ENCODE measurements at regions not wholly inside any gene's neighbourhood (a gene's known extent, or its start where the extent isn't known, plus 50 kb on each side); places are given as distances from the start of the nearest gene placed in this dataset.

DNA sequence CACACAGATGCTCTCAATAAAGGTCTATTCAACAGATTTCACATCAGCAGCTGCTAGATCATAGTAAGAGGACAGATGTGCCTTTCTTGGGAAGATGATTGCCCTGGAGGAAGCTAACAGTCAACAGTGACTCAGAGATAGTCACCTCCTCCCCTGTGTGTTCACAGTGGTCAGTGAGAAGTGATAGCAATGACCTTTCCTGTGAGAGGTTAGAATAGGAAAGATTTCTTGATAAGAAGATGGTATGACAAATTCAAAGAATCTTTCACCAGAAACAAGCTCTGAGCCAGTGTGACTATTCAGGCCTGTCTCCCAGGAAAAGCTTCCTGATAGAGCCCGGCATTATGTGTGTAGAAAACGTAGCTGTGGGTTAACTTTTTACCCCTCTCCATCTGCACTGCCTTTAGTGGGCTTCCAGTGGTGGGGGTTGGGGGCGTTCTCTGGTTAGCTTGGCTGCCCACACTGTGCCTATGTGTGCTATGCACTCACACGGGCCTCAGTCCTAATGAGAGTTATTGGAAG is 66.4 kb upstream of the ARHGAP5 start:
- TF ChIP-seq ZFX (CRISPR knock-in tag; IDR thresholded peaks at IDR 0.05) (no peak), EP300 (IDR thresholded peaks at IDR 0.05; ENCODE audit: low read length) (peak; percentile 65), TBL1XR1 (IDR thresholded peaks at IDR 0.05; ENCODE audit: low read length in 2 of 2) (0 out of 4 replicates have a peak, but pooled peaks of 1 of the 2 experiments have one; percentile 18)
